Breast epithelium (tissue), 3 donors: ENCODE measurements at regions not wholly inside any gene's neighbourhood (a gene's known extent, or its start where the extent isn't known, plus 50 kb on each side); places are given as distances from the start of the nearest gene placed in this dataset.

ENCODE experiments used
- CTCF ChIP-seq, 3 donors: fragments of 450-650 bp; IDR thresholded peaks; one replicate each; pipeline ENCODE4 v1.5.1; 2016 to 2017; ENCODE audit warnings: antibody characterized with exemption in 3 of 3, mild to moderate bottlenecking in 3 of 3, moderate library complexity in 3 of 3
- POLR2A ChIP-seq: fragments of 450-650 bp; IDR thresholded peaks from one replicate; pipeline ENCODE4 v1.6.1; 2016; ENCODE audit warnings: antibody characterized with exemption, mild to moderate bottlenecking, moderate library complexity
- POLR2AphosphoS5 ChIP-seq, 3 donors: sonication (generic); formaldehyde crosslinking; IDR thresholded peaks; one replicate each; pipeline ENCODE4 v1.6.1; 2017; ENCODE audit warnings: antibody characterized with exemption in 3 of 3

- TF ChIP-seq CTCF (IDR thresholded peaks at IDR 0.05) (no peak), POLR2A (no peak), POLR2AphosphoS5 (IDR thresholded peaks at IDR 0.05) (no peak)
These were observed 151.8 kb downstream of the SETD4 start for GRCh38 chr21:35908311-35909078.
